H1 (cell line): ENCODE measurements at regions not wholly inside any gene's neighbourhood (a gene's known extent, or its start where the extent isn't known, plus 50 kb on each side); places are given as distances from the start of the nearest gene placed in this dataset.
"Not testable (repeated sequence)": the region's sequence is repeated elsewhere in the genome, so short reads cannot be mapped to it uniquely, and the experiment has no call there.

Experiments used
- CTCF ChIA-PET: fragments of 300-600 bp; sonication (Branson Sonifier 250); formaldehyde crosslinking; loops from one replicate; lab custom pipeline; 2021; ENCODE audit not compliant: partially characterized antibody; lab: Charles Lee
- POLR2A ChIA-PET: fragments of 300-600 bp; sonication (Branson Sonifier 250); formaldehyde crosslinking; loops from one replicate; lab custom pipeline; 2021; ENCODE audit warnings: inconsistent platforms; ENCODE audit not compliant: partially characterized antibody; lab: Charles Lee
- DNase-seq, 2 experiments: peaks; one replicate each; pipeline versions ENCODE4 v3.0.0 to v3.0.0-alpha.2; 2010 to 2022; ENCODE audit warnings: low spot score in 2 of 2, low read depth in 1 of 2, mixed read lengths in 1 of 2
- FAIRE-seq: peaks from 2 replicates; lab custom pipeline; 2011; peaks lifted over from hg19 to GRCh38; lab: Jason Lieb, UNC
- H2AFZ ChIP-seq: 2 replicates; pipeline ENCODE4 v1.8.1; 2012; ENCODE audit warnings: low read length, inconsistent platforms
- H2AK5ac ChIP-seq: 2 replicates; pipeline ENCODE4 v1.6.1; 2013; ENCODE audit warnings: low read depth, low read length
- H2BK120ac ChIP-seq: replicated peaks from 2 replicates; pipeline ENCODE3; 2013; ENCODE audit warnings: low read depth, low read length, inconsistent platforms
- H2BK12ac ChIP-seq: 2 replicates; pipeline ENCODE4 v1.6.1; 2013; ENCODE audit warnings: low read depth, low read length
- H2BK15ac ChIP-seq: 2 replicates; pipeline ENCODE4 v1.6.1; 2013; ENCODE audit warnings: low read length
- H2BK20ac ChIP-seq: 2 replicates; pipeline ENCODE4 v1.6.1; 2013; ENCODE audit warnings: low read length
- H2BK5ac ChIP-seq: 2 replicates; pipeline ENCODE4 v1.6.1; 2013; ENCODE audit warnings: low read depth, low read length
- H3K14ac ChIP-seq: 2 replicates; pipeline ENCODE4 v1.6.1; 2013; ENCODE audit warnings: inconsistent platforms; ENCODE audit not compliant: insufficient read length
- H3K18ac ChIP-seq: 2 replicates; pipeline ENCODE4 v1.6.1; 2013; ENCODE audit warnings: low read length; ENCODE audit errors: extremely low read depth
- H3K23ac ChIP-seq: 2 replicates; pipeline ENCODE4 v1.6.1; 2013; ENCODE audit warnings: inconsistent platforms; ENCODE audit not compliant: insufficient read length
- H3K23me2 ChIP-seq: 2 replicates; pipeline ENCODE4 v1.6.1; 2013; ENCODE audit warnings: low read depth, low read length
- H3K27ac ChIP-seq: 2 replicates; pipeline ENCODE4 v1.6.1; 2011; ENCODE audit warnings: low read depth, low read length, inconsistent platforms
- H3K27me3 ChIP-seq, 4 experiments: replicated peaks in 1 of 4; 1 replicate in 1 of 4; 2 replicates in 3 of 4; pipeline versions ENCODE4 v1.6.1 to v1.8.1; 2011 to 2013; ENCODE audit warnings: low read length in 3 of 4, mild to moderate bottlenecking in 3 of 4, inconsistent platforms in 2 of 4, mixed read lengths in 2 of 4, moderate library complexity in 1 of 4; ENCODE audit not compliant: control insufficient read depth in 3 of 4, insufficient read depth in 3 of 4; ENCODE audit errors: extremely low read depth in 1 of 4
- H3K36me3 ChIP-seq, 4 experiments: 2 replicates each; pipeline versions ENCODE4 v1.6.1 to v1.8.1; 2011 to 2013; ENCODE audit warnings: mild to moderate bottlenecking in 4 of 4, low read length in 3 of 4, moderate library complexity in 2 of 4, control low read depth in 1 of 4, inconsistent platforms in 1 of 4; ENCODE audit not compliant: insufficient read depth in 4 of 4, control insufficient read depth in 2 of 4
- H3K4ac ChIP-seq: replicated peaks from 2 replicates; pipeline ENCODE3; 2013; ENCODE audit warnings: low read length, low read depth, mixed read lengths, inconsistent platforms; ENCODE audit not compliant: insufficient read length
- H3K4me1 ChIP-seq, 4 experiments: replicated peaks in 1 of 4; 1 replicate in 1 of 4; 2 replicates in 3 of 4; pipeline versions ENCODE4 v1.6.1 to v1.8.1; 2011 to 2013; ENCODE audit warnings: low read length in 3 of 4, inconsistent platforms in 2 of 4, mixed read lengths in 1 of 4; ENCODE audit not compliant: insufficient read depth in 4 of 4, control insufficient read depth in 3 of 4
- H3K4me2 ChIP-seq, 2 experiments: 2 replicates each; pipeline versions ENCODE4 v1.6.1 to v1.8.1; 2011 to 2013; ENCODE audit warnings: low read depth in 2 of 2, low read length in 2 of 2, control low read depth in 1 of 2, inconsistent platforms in 1 of 2, mild to moderate bottlenecking in 1 of 2; ENCODE audit not compliant: insufficient read depth in 1 of 2
- H3K4me3 ChIP-seq, 4 experiments: fragments of 200-600, 300-600 bp in 1 of 4; sonication (generic), shearing (Covaris generic), sonication (Bioruptor Twin) in 1 of 4; 2 replicates each; pipeline versions ENCODE4 v1.5.1 to v1.8.1; 2011 to 2016; ENCODE audit warnings: low read length in 4 of 4, low read depth in 3 of 4, control low read depth in 2 of 4, inconsistent platforms in 2 of 4, mild to moderate bottlenecking in 2 of 4, mixed read lengths in 1 of 4, moderate library complexity in 1 of 4; ENCODE audit not compliant: insufficient read depth in 2 of 4; ENCODE audit errors: extremely low read depth in 1 of 4
- H3K56ac ChIP-seq: replicated peaks from 2 replicates; pipeline ENCODE3; 2013; ENCODE audit warnings: low read depth, mild to moderate bottlenecking, mixed read lengths, low read length, inconsistent platforms; ENCODE audit not compliant: insufficient read length
- H3K79me1 ChIP-seq: 2 replicates; pipeline ENCODE4 v1.6.1; 2013; ENCODE audit warnings: low read depth, low read length, control low read depth
- H3K79me2 ChIP-seq, 2 experiments: 2 replicates each; pipeline versions ENCODE4 v1.6.1 to v1.8.1; 2012 to 2013; ENCODE audit warnings: low read length in 2 of 2, mild to moderate bottlenecking in 2 of 2, inconsistent platforms in 1 of 2; ENCODE audit not compliant: insufficient read depth in 2 of 2, control insufficient read depth in 1 of 2
- H3K9ac ChIP-seq, 4 experiments: replicated peaks in 1 of 4; 1 replicate in 1 of 4; 2 replicates in 3 of 4; pipeline versions ENCODE4 v1.6.1 to v1.8.1; 2011 to 2013; ENCODE audit warnings: low read depth in 3 of 4, low read length in 3 of 4, control low read depth in 2 of 4, mild to moderate bottlenecking in 2 of 4, moderate library complexity in 2 of 4, inconsistent platforms in 1 of 4; ENCODE audit errors: extremely low read depth in 1 of 4
- H3K9me3 ChIP-seq, 2 experiments: 2 replicates each; pipeline versions ENCODE4 v1.6.1 to v1.8.1; 2012 to 2013; ENCODE audit warnings: mild to moderate bottlenecking in 2 of 2, moderate library complexity in 2 of 2, control low read depth in 1 of 2, inconsistent platforms in 1 of 2, low read depth in 1 of 2, low read length in 1 of 2, mixed read lengths in 1 of 2; ENCODE audit not compliant: insufficient read depth in 2 of 2
- H4K20me1 ChIP-seq, 2 experiments: replicated peaks in 1 of 2; 2 replicates each; pipeline versions ENCODE3 to v1.8.1; 2011 to 2013; ENCODE audit warnings: inconsistent platforms in 2 of 2, low read length in 2 of 2, mild to moderate bottlenecking in 1 of 2; ENCODE audit not compliant: insufficient read depth in 2 of 2, control insufficient read depth in 1 of 2
- H4K5ac ChIP-seq: 2 replicates; pipeline ENCODE4 v1.6.1; 2013; ENCODE audit warnings: low read length, low read depth, mixed read lengths, inconsistent platforms; ENCODE audit not compliant: insufficient read length
- H4K8ac ChIP-seq: 2 replicates; pipeline ENCODE4 v1.8.0; 2013; ENCODE audit warnings: mild to moderate bottlenecking, moderate library complexity, low read length, inconsistent platforms; ENCODE audit not compliant: insufficient read depth; ENCODE audit errors: extremely low read depth
- H4K91ac ChIP-seq: replicated peaks from 2 replicates; pipeline ENCODE3; 2013; ENCODE audit warnings: low read length, mixed read lengths, inconsistent platforms; ENCODE audit not compliant: insufficient read length
- WGBS, 2 experiments: shearing (Covaris generic) in 1 of 2; methylation state at CpG; one replicate each; pipeline versions ENCODE4 v1.1.6 to v1.1.7; 2013 to 2015; ENCODE audit warnings: low lambda C conversion rate in 2 of 2, mixed read lengths in 2 of 2, inconsistent platforms in 1 of 2, low coverage in 1 of 2, missing lambda C conversion rate in 1 of 2; ENCODE audit not compliant: insufficient replicate concordance in 2 of 2, insufficient coverage in 1 of 2, insufficient read length in 1 of 2; ENCODE audit errors: extremely low coverage in 1 of 2, missing lambda C conversion rate in 1 of 2; 5-methylcytosine and 5-hydroxymethylcytosine counted together

GRCh38 chr5:177836191-177836590 lies 53.5 kb upstream of the FAM153A start:
- H3K23ac ChIP-seq, H2BK20ac ChIP-seq, H3K9me3 ChIP-seq, H3K14ac ChIP-seq, DNase-seq, H3K79me1 ChIP-seq, H2AK5ac ChIP-seq, H4K8ac ChIP-seq, H3K4me3 ChIP-seq, H2BK15ac ChIP-seq, H3K9ac ChIP-seq, FAIRE-seq, H4K91ac ChIP-seq, H4K20me1 ChIP-seq, H3K79me2 ChIP-seq, H3K4ac ChIP-seq, H2BK5ac ChIP-seq, H2AFZ ChIP-seq, H3K23me2 ChIP-seq, H3K56ac ChIP-seq, H3K27me3 ChIP-seq, H3K27ac ChIP-seq, H3K4me1 ChIP-seq, CTCF ChIA-PET, H2BK120ac ChIP-seq, H2BK12ac ChIP-seq, H4K5ac ChIP-seq, POLR2A ChIA-PET, H3K18ac ChIP-seq, H3K4me2 ChIP-seq, H3K36me3 ChIP-seq: not testable (repeated sequence)
- WGBS, 2 experiments: 87% methylated on average over 4 of the region's 5 CpGs; no CpG with 5 or more reads in 1 of the 2 experiments
